Femur (tissue), 1 donor: ENCODE measurements at regions not wholly inside any gene's neighbourhood (a gene's known extent, or its start where the extent isn't known, plus 50 kb on each side); places are given as distances from the start of the nearest gene placed in this dataset.
"Not testable (repeated sequence)": the region's sequence is repeated elsewhere in the genome, so short reads cannot be mapped to it uniquely, and the experiment has no call there.

Source experiments
- DNase-seq: peaks from one replicate; pipeline ENCODE4 v3.0.0-alpha.2; 2017

DNA sequence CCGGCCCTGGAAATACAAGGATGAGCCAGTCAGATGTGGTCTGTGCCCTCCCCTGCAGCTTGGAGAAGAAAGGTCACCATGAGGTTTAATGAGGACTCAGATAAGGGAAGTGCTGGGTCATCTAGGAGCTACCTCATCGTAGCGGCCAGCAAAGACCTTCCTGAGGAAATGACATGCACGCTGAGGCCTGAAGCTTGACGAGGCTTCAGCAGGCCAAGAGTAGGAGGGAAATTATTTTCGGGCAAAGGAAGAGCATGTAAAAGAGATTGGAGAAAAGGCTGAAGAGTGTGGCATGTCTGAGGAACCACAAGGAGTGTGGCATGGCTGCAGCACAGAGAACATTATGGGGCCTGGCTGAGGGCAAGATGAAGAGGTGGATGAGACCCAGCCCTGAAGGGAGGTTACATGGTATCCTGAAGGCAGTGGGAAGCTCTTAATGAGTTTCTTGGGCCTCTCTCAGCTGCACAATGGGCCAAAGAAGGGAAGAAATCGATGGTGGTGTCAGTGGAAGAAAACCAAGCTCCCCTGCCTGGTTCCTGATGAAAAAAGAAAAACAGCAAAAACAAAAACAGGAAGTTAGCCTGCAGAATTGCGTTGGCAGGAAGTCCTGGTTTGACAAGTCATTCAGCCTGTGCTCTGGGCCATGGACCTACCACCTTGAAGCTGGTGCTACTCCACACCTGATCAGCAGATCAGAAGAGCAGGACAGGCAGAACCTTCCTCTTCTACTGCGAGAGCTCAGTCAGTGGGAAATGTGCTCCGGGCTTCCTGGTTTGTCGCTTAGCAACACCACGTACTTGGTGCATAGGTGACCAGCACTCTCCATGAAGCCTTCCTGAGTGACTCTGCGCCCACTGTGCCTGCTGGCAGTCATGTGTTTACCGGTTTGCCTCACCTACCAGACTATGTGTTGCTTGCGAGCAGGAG lies 134.5 kb upstream of the KLF3 start:
- DNase-seq, result peak; percentile 53

DNA sequence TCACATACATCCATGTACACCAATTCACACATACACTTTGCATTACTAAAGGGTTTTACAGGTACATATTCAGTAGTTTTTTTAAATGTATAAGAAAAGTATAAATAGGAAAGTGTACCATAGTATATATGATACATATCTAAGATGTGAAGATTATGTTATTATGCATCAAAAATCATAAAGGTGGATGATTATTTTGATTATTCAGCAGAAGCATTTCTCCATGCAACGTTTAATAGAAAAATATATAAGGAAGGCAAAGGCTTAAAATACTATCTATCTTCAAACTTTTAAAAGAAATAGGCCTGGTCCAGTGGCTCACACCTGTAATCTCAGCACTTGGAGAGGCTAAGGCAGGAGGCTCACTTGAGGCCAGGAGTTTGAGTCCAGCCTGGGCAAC lies 133.5 kb upstream of the KLF3 start:
- DNase-seq, result no peak

DNA sequence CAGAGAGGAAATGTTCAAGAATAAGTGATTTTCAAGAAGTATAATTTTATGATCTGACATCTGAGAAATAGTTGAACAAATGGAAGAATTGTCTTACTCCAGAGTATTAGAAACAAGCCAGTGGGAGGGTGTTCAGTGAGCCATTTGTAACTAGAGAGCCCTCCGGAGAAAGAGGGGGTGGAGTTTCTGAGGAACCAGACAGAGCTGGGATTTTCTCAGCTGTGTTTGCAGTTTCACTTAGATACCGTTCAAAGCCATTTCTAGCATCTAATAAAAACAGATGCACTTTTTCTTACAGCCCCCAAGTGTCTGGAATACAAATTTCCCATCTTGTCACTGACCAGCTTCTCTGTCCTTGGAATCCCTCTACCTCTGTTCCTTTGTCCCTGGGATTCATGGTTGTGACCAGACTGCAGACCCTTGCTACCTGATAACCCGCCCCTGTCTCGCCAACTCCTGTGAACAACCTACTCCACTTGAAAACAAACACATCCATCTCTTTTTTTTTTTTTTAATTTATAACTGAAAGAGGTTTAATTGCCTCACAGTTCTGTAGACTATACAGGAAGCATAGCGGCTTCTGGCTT lies 132.8 kb upstream of the KLF3 start:
- peak; percentile 82 for DNase-seq

DNA sequence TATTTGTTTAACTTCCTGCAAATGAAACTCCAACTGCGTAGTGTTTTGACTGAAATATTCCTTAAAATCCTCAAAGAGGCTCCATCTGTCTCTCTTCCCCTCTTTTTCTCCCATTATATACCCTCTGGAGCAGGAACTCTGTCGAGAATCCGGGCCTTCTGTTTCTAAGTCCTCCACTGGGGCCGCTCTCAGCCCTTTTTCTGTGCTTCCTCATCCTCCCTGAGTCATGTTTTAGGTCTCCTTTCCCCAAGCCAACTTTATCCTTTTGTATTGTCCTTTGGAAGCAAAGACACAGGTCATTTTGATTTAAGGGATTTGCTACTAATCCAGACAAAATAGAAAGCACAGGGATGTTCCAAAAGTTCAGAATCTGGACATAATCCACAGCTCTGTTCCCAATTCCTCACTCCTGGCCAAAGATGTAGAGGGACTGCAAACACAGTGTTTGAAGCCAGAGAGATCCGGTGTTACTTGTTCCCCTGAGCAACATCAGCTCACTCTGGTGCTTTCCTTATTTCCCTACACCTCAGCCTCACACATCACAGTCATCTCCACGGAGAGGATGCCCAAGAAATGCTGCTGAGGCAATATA lies 131.0 kb upstream of the KLF3 start:
- peak; percentile 53 for DNase-seq

- DNase-seq, result no peak
Measured at GRCh38 chr4:38534344-38535045, 129.5 kb upstream of the KLF3 start.

GRCh38 chr4:38535071-38535470 lies 128.9 kb upstream of the KLF3 start:
- not testable (repeated sequence) for DNase-seq

DNA sequence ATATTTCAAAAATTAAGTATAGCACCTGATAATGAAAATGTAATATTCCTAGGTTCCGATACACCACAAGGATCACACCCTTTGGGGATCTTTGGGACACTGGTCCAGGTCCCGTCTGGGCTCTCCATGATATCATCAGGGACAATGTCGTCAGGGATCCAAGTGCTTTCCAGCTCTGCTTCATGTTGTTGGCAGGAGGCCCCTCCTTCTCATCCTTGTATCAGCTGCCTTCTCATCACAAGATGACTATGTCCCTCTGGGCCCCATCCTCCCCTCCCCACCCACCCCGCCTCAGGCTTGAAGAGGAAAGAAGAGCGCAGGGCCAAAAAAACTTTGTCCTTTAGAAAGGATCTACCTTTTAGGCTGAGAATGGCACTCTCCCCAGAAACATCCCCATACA lies 128.3 kb upstream of the KLF3 start:
- DNase-seq, result no peak

DNA sequence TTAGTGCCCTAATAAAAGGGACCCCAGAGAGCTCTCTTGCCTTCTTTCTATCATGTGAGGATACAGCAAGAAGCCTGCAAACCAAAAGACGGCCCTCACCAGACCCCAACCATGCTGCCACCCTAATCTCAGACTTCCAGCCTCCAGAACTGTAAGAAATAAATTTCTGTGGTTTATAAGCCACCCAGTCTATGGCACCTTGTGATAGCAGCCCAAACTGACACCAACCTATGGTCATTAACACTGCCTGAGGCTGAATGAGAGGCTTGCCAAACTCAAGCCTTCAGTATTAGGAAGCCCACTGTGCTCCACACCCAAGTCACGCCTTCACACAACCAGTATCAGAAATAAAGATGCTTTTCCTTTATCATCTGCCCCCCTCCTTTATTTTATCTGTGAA lies 127.3 kb upstream of the KLF3 start:
- no peak for DNase-seq

DNA sequence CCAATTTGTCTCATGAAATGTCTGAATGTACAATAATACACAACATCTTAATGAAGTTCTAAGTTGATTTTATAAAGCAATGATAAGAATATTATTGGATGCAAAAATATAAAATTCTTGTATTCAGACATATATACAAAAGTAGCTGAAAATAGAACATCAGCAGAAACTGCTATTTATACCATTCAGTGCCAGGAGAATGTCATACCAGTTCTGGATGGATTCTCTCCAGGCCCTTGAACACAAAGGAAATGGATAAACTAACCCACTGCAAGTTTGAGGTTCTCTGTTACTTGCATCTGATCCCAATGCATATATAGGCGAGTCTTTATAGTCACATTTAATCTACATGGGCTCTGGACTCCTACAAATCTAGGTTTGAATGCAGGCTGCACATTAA lies 126.3 kb upstream of the KLF3 start:
- DNase-seq, result no peak

- DNase-seq, result no peak
Measured at GRCh38 chr4:38538517-38538916, 125.5 kb upstream of the KLF3 start.

- no peak for DNase-seq
Measured at GRCh38 chr4:38539501-38539900, 124.5 kb upstream of the KLF3 start.

DNA sequence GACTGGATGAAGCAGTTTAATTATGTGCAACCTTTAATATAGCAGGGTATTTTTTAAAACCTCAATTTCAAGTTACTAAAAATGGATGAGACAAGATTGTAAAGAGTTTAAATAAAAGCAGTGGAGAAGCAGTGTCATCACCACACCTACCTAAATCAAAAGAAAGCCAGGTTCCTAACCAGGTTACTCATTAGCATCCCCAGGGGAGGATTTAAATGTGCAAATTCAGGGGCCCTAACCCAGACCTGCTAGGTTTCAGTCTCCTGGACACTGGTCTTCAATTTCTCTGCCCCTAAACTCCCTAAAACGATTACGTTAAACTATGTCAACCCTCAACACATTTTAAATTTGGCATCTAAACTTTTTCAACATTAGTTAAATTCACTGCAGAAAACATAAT lies 116.9 kb upstream of the KLF3 start:
- no peak for DNase-seq

DNA sequence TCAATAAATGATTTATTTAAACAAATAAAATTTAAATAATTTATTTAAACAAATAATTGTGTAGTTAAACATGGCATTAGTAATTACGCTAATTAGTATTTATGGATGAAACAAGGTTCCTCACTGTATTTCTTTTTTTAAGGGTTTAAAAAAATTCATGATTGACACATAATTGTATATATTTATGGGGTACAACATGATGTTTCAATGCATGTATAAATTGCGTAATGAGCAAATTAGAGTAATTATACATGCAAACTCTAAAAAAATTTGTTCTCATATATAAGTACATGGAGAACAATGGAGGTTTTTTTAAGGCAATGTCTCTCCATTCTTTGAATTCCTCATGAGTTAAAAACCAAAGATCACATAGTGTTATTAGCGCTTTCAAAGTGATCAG lies 115.7 kb upstream of the KLF3 start:
- DNase-seq, result no peak

DNA sequence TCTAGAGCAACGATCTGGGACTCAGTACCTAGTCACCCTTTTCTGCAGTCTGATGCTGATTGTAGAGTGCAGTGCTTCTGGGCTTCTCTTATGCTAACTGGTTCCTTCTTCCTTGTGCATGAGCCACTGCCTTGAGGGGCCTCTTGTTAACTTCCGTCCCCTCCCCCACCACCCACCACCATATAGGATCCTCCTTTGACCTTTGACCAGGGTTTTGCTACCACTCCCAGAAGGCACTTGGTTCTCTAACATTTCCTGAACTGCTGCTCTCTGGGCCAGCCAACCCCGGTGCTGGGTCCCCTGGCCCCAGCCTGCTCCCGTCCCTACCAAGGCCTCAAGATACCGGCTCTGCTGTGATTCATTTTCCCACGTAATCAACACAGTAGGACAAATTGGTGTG lies 104.6 kb upstream of the KLF3 start:
- DNase-seq, result no peak

- DNase-seq, result no peak
Measured at GRCh38 chr4:38560340-38560739, 103.7 kb upstream of the KLF3 start.

DNA sequence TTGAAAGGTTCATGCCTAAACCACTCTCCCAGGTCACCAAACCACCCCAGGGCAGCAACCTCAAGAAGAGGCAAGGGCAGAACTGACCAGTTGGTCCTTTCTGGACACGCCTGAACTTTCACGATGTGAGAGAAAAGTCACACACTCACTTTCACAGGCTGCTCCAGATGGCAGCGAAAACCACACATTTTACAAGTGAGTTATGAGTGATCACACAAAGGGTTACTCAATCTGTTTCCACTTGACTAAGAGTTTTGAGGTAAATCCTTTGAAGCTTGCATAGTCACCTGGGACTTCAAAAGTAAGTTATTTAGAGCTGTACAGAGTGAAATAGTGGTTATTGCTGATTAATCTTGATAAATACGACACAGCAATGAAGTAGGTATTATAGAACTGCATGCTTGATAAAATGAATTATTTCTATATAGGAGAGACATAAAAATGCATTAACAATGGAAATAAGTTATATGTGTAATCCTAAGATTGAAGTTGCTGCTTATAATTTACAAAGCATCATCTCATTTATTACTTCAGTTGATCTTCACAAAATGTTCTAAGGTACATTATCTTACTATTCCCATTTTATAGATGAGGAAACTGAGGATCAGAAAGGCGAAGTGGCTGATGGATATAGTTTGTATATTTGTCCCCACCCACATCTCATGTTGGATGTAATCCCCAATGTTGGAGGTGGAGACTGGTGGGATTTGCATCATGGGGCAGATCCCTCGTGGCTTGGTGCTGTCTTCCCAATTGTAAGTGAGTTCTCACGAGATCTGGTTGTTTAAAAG lies 103.0 kb upstream of the KLF3 start:
- DNase-seq, result no peak

GRCh38 chr4:38562751-38563198 lies 101.2 kb upstream of the KLF3 start:
- peak; percentile 72 for DNase-seq

DNA sequence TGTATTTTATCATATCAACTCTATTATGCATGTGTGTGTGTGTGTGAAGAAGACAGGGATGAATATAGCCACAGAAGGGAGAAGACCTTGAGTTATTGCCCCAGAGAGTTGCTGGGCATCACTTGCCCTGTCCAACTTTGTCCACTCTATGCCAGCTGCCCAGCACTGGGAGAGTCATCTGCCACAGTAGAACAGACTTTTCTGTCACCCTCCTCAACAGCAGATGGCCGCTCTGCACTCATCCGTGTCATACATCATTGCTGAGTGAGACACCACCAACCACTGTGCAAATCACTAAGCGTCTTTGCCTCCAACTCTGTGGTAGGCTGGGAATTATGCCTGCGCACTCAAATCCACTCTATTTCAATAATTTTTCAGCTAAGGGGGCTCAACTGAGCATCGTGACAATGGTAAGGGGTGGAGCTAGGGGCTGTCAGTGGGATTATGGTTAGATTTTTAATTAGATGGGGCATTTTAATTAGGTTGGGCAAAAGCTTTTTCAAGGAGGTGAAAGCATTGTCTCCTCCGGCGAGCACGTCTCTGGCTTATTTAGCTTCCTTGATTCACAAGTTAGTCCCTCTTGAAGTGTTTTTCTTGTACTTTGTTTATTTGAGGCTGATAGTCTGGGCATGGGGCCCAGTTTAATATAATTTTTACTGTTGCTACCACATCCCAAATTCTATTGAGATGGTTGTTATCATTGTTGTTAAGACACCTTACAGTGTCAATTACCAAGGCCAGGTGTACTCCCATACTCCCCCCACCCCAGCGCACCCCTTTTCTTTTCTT lies 100.1 kb upstream of the KLF3 start:
- no peak for DNase-seq

DNA sequence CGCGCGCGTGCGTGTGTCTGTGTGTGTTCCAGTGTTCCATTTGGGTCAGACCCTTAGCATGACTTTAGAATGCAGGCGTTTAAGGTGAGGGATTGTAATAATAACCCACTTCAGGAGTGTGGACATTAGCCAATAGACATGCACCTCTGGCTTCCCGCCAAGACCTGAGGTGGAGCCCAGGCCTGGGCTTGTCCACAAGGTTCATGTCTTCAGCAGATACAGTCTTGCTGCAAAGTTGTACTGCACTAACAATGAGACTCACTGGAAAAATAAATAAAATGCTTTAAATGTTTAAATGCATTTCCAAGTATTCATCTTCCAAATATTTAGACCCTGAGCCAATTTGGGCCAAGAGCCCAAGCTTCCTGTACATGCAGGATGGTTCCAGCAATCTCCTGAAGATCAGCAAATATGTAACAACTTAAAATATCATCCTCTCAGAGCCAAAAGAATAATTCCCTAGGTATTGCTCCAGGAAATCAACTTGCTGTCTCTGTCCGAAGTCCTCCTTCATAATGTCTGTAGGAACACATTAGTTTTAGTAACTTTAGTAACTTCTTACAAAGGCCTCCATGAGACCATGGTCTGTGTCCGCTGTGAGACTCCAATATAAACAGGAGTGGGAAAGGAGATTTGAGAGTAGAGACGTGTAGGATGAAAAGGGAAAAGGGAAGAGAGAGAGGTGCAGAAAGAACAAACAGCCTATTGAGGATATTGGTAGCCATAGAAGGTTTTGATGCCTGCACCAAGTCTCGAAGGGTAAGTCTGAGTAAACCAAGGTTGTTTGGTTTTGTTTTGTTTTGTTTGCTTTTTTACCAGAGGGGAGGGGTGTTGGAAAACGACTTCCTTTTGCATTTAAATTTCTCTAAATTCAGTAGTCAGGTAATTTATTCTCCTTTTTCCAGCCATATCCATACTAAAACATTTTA lies 98.5 kb upstream of the KLF3 start:
- DNase-seq, result peak; percentile 70

DNA sequence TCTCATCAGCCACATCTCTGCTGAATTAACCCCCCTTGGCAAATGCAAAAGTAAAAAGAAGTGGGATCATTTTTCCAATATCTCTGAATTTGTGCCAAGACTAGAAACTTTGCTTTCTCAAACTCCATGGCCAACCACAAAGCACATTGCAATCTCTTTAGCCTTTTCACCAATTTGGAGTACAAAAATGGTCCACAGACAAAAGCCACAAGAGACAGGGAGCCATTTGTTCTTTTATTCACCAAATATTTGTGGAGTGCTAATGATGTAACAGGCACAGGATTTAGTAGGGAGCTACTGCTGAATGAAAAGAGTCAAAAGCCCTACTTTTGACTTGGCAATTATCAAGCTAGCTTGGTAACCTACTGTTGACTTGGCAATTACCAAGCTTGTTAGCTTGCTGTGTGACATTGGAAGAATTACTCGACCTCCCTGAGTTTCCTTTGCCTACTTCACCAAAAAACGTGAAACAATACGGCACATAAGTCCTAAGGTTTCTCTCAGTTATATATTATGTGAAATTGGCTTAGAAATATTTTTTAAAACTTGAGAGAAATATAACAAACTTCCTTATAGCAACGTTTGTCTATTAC lies 97.1 kb upstream of the KLF3 start:
- no peak for DNase-seq
